ENCODE measurements at regions not wholly inside any gene's neighbourhood (a gene's known extent, or its start where the extent isn't known, plus 50 kb on each side); places are given as distances from the start of the nearest gene placed in this dataset.

DNA sequence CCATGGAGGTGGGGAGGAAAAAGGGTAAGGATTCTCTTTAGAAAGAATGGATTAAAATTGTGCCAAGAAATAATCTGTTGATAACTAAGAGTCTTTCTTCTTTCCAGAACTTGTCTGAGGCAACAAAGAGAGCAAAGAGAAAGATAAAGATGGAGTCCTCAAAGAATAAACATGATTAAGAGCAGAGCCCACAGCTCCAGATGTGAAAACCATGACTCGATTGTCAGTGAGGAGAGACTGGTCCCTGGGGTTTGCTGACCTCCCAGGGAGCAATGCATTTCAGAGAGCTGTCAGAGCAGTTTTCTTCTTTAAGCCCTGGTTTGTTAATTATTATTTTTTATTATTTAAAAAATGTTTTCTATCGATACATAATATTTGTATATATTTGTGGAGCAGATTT, 74.6 kb downstream of the TMEM100 start:
- TF ChIP-seq NFIC (IDR thresholded peaks at IDR 0.05; ENCODE audit: borderline replicate concordance) (no peak), NRF1 (IDR thresholded peaks at IDR 0.05; ENCODE audit: low read depth, low read length) (no peak), RAD21 (IDR thresholded peaks at IDR 0.05; ENCODE audit: low read length) (no peak), CTCF (IDR thresholded peaks at IDR 0.05) (no peak), YY1 (IDR thresholded peaks at IDR 0.05; ENCODE audit: low read depth) (no peak), EP300 (IDR thresholded peaks at IDR 0.05; ENCODE audit: borderline replicate concordance in 1 of 2, low read depth in 1 of 2, low read length in 1 of 2) (no peak)
